K562 (cell line): ENCODE measurements at regions not wholly inside any gene's neighbourhood (a gene's known extent, or its start where the extent isn't known, plus 50 kb on each side); places are given as distances from the start of the nearest gene placed in this dataset.

Experiments used
- ATAC-seq: fragments of 200-7000 bp; cut with Tn5 transposase; 3 replicates; pipeline ENCODE4 v1.9.1; 2020; ENCODE audit warnings: moderate library complexity
- BruUV-seq: library from RNA; stranded (reverse); fragments of 400-500 nt; replicated peaks from 2 replicates; lab custom pipeline; 2021; lab: Mats Ljungman, UMichigan
- CTCF ChIA-PET: fragments of 300-600 bp; formaldehyde crosslinking; extraction: SDS; loops from one replicate; lab custom pipeline; 2021; ENCODE audit warnings: low intra/inter-chr PET ratio; lab: Yijun Ruan, JAX
- POLR2A ChIA-PET: fragments of 300-600, 350-650 bp; sonication (Branson Sonifier 250); formaldehyde crosslinking; extraction: SDS; loops from one replicate; lab custom pipeline; 2021; ENCODE audit warnings: antibody characterized with exemption, inconsistent platforms; lab: Yijun Ruan, JAX
- DNase-seq, 4 experiments: peaks; one replicate each; pipeline versions ENCODE4 v3.0.0 to v3.0.0-alpha.2; 2011 to 2018; ENCODE audit warnings: low spot score in 3 of 4, mixed read lengths in 3 of 4; ENCODE audit errors: extremely low read depth in 1 of 4
- FAIRE-seq: peaks from 2 replicates; lab custom pipeline; 2011; peaks lifted over from hg19 to GRCh38; lab: Jason Lieb, UNC
- H2AFZ ChIP-seq: 2 replicates; pipeline ENCODE4 v1.6.0; 2011; ENCODE audit warnings: low read depth, low read length, control low read depth, inconsistent platforms
- H3K27ac ChIP-seq: fragments of 200-600 bp; 3 replicates; pipeline ENCODE4 v1.8.0; 2011; ENCODE audit warnings: low read depth, mild to moderate bottlenecking, control low read depth, inconsistent platforms, low read length, moderate library complexity, mixed read lengths; ENCODE audit errors: extremely low read depth
- H3K27me3 ChIP-seq, 2 experiments: fragments of 300-600 bp in 1 of 2; 2 replicates in 1 of 2; 3 replicates in 1 of 2; pipeline versions ENCODE4 v1.6.0 to v1.8.0; 2011; ENCODE audit warnings: inconsistent platforms in 2 of 2, low read length in 2 of 2, mild to moderate bottlenecking in 1 of 2, mixed read lengths in 1 of 2, moderate library complexity in 1 of 2; ENCODE audit not compliant: control insufficient read depth in 2 of 2, insufficient read depth in 2 of 2
- H3K36me3 ChIP-seq: fragments of 300-600 bp; 3 replicates; pipeline ENCODE4 v1.8.0; 2011; ENCODE audit warnings: mild to moderate bottlenecking, low read length, inconsistent platforms; ENCODE audit not compliant: control insufficient read depth, insufficient read depth
- H3K4me1 ChIP-seq, 2 experiments: fragments of 200-600 bp in 1 of 2; replicated peaks in 1 of 2; 2 replicates in 1 of 2; 3 replicates in 1 of 2; pipeline versions ENCODE4 v1.5.1 to v1.8.0; 2011; ENCODE audit warnings: inconsistent platforms in 2 of 2, low read length in 2 of 2, mild to moderate bottlenecking in 1 of 2, mixed read lengths in 1 of 2, moderate library complexity in 1 of 2; ENCODE audit not compliant: control insufficient read depth in 2 of 2, insufficient read depth in 2 of 2
- H3K4me2 ChIP-seq: 2 replicates; pipeline ENCODE4 v1.6.1; 2011; ENCODE audit warnings: low read length, control low read depth, inconsistent platforms, mixed read lengths; ENCODE audit not compliant: insufficient read depth
- H3K4me3 ChIP-seq: fragments of 200-600 bp; sonication (generic), shearing (Covaris generic); 2 replicates; pipeline ENCODE4 v1.5.1; 2016; ENCODE audit warnings: control low read depth, inconsistent platforms
- H3K79me2 ChIP-seq: fragments of 200-600 bp; 3 replicates; pipeline ENCODE4 v1.8.0; 2011; ENCODE audit warnings: low read length, inconsistent platforms; ENCODE audit not compliant: control insufficient read depth, insufficient read depth
- H3K9ac ChIP-seq, 2 experiments: 2 replicates each; pipeline versions ENCODE4 v1.6.0 to v1.6.1; 2011; ENCODE audit warnings: low read depth in 2 of 2, low read length in 2 of 2, control low read depth in 1 of 2, inconsistent platforms in 1 of 2, mild to moderate bottlenecking in 1 of 2, mixed read lengths in 1 of 2; ENCODE audit not compliant: insufficient read depth in 1 of 2
- H3K9me1 ChIP-seq: one replicate; pipeline ENCODE4 v1.6.0; 2011; ENCODE audit warnings: inconsistent platforms, mild to moderate bottlenecking, low read length, moderate library complexity; ENCODE audit not compliant: control insufficient read depth, insufficient read depth
- H3K9me3 ChIP-seq: replicated peaks from 2 replicates; pipeline ENCODE4 v1.5.1; 2011; ENCODE audit warnings: low read depth, low read length, inconsistent platforms; ENCODE audit not compliant: control insufficient read depth, insufficient read depth
- H4K20me1 ChIP-seq: replicated peaks from 2 replicates; pipeline ENCODE4 v1.6.1; 2011; ENCODE audit warnings: low read length, inconsistent platforms, mixed read lengths; ENCODE audit not compliant: control insufficient read depth, insufficient read depth
- CREB3 ChIP-seq: fragments of 450-650 bp; conservative IDR thresholded peaks from 2 replicates; pipeline ENCODE4 v1.6.1; 2016; ENCODE audit warnings: missing genetic modification characterization, low read depth, mild to moderate bottlenecking, missing compliant biosample characterization, moderate library complexity
- CREBBP ChIP-seq: IDR thresholded peaks from one replicate; pipeline ENCODE4 v1.6.1; 2012; ENCODE audit warnings: low read depth, mild to moderate bottlenecking, control low read depth, inconsistent platforms, low read length
- CSDE1 ChIP-seq, 2 experiments: fragments of 450-650 bp; IDR thresholded peaks; 2 replicates each; pipeline ENCODE4 v1.6.1; 2016; ENCODE audit warnings: mild to moderate bottlenecking in 1 of 2
- EP400 ChIP-seq: fragments of 450-650 bp; IDR thresholded peaks from 2 replicates; pipeline ENCODE4 v1.6.1; 2017; ENCODE audit warnings: antibody characterized with exemption, mild to moderate bottlenecking, moderate library complexity
- GATAD2B ChIP-seq: fragments of 450-650 bp; IDR thresholded peaks from 2 replicates; pipeline ENCODE4 v1.6.1; 2017; ENCODE audit warnings: mild to moderate bottlenecking, borderline replicate concordance
- HBP1 ChIP-seq: fragments of 450-650 bp; formaldehyde crosslinking; IDR thresholded peaks from 2 replicates; pipeline ENCODE4 v1.4.0; 2022; ENCODE audit warnings: missing genetic modification characterization
- KLF1 ChIP-seq: fragments of 450-650 bp; IDR thresholded peaks from 2 replicates; pipeline ENCODE4 v1.6.1; 2016; ENCODE audit warnings: missing genetic modification characterization, missing compliant biosample characterization
- KLF10 ChIP-seq: fragments of 250-450 bp; sonication (Bioruptor Pico); IDR thresholded peaks from 2 replicates; pipeline ENCODE4 v1.6.1; 2021; ENCODE audit warnings: matching md5 sums
- NBN ChIP-seq: fragments of 450-650 bp; IDR thresholded peaks from 2 replicates; pipeline ENCODE4 v1.6.1; 2016; ENCODE audit warnings: low read depth, mild to moderate bottlenecking
- PHTF2 ChIP-seq: fragments of 250-450 bp; sonication (Bioruptor Pico); IDR thresholded peaks from 2 replicates; pipeline ENCODE4 v1.5.0; 2021; ENCODE audit warnings: mild to moderate bottlenecking
- PML ChIP-seq: IDR thresholded peaks from 2 replicates; pipeline ENCODE4 v1.6.1; 2012; ENCODE audit warnings: low read length, inconsistent platforms
- SIN3A ChIP-seq, 2 experiments: fragments of 150-350 bp in 1 of 2; IDR thresholded peaks; 2 replicates each; pipeline ENCODE4 v1.6.1; 2011 to 2016; ENCODE audit warnings: borderline replicate concordance in 2 of 2, low read depth in 2 of 2, low read length in 2 of 2, mild to moderate bottlenecking in 2 of 2, moderate library complexity in 2 of 2; ENCODE audit not compliant: control insufficient read depth in 1 of 2
- SRSF3 ChIP-seq: fragments of 200-400 bp; formaldehyde crosslinking; IDR thresholded peaks from 2 replicates; pipeline ENCODE4 v1.6.1; 2016; ENCODE audit warnings: mild to moderate bottlenecking, low read length, moderate library complexity; ENCODE audit not compliant: insufficient read depth
- TAF9B ChIP-seq: fragments of 450-650 bp; IDR thresholded peaks from 2 replicates; pipeline ENCODE4 v1.6.1; 2018; ENCODE audit warnings: mild to moderate bottlenecking; ENCODE audit not compliant: partially characterized antibody
- TGIF2 ChIP-seq: sonication (generic); formaldehyde crosslinking; IDR thresholded peaks from 2 replicates; pipeline ENCODE4 v1.8.1; 2022; ENCODE audit warnings: mild to moderate bottlenecking, missing genetic modification reagents, moderate library complexity
- TSC22D4 ChIP-seq: fragments of 450-650 bp; IDR thresholded peaks from 2 replicates; pipeline ENCODE4 v1.6.1; 2016; ENCODE audit warnings: missing genetic modification characterization, missing biosample characterization, control low read depth
- ZNF134 ChIP-seq: fragments of 250-450 bp; sonication (Bioruptor Pico); conservative IDR thresholded peaks from 2 replicates; pipeline ENCODE4 v1.4.0; 2020
- ZNF3 ChIP-seq: fragments of 250-450 bp; sonication (Bioruptor Pico); IDR thresholded peaks from 2 replicates; pipeline ENCODE4 v1.5.0; 2021; ENCODE audit warnings: mild to moderate bottlenecking, moderate library complexity
- ZNF79 ChIP-seq: fragments of 250-450 bp; sonication (Bioruptor Pico); IDR thresholded peaks from 2 replicates; pipeline ENCODE4 v1.4.0; 2020; ENCODE audit warnings: low read depth, mild to moderate bottlenecking, moderate library complexity
- WGBS: fragments of 100-300 bp; shearing (Covaris generic); methylation state at CpG from one replicate; pipeline ENCODE4 v1.1.6; 2016; ENCODE audit warnings: low coverage, mixed read lengths; ENCODE audit not compliant: insufficient coverage; ENCODE audit errors: missing lambda C conversion rate; 5-methylcytosine and 5-hydroxymethylcytosine counted together
- in situ Hi-C: fragments of 300-500 bp; cut with MboI; formaldehyde crosslinking; loops from 4 replicates; pipeline ENCODE4 v1.15.0; 2018; ENCODE audit warnings: inconsistent platforms, mixed read lengths
- intact Hi-C: fragments of 100-400 bp; cut with micrococcal nuclease; formaldehyde crosslinking; loops from 2 replicates; pipeline ENCODE4 v1.14.2; 2022
- TF ChIP-seq, protein P1 (sequence below), 2 experiments: fragments of 450-650 bp; IDR thresholded peaks; 2 replicates each; pipeline ENCODE4 v1.6.1; 2016

- TF ChIP-seq TGIF2 (CRISPR knock-in tag) (no peak), ZNF134 (CRISPR knock-in tag) (no peak), GATAD2B (no peak)
Observed at GRCh38 chr14:61644175-61644574, 51.1 kb upstream of the HIF1A start (continued).

GRCh38 chr14:61644834-61645233, 50.5 kb upstream of the HIF1A start:
- no TSS peak for BruUV-seq
- Histone ChIP-seq H3K79me2 (no peaks in the 10 kb centered on the region), H3K4me3 (no peak overlapping the region), H3K9me1 (no peaks in the 10 kb centered on the region), H3K4me2 (no peak overlapping the region), H3K27ac (no peak overlapping the region), H2AFZ (no peak overlapping the region), H3K36me3 (no peaks in the 10 kb centered on the region), H3K9ac (no peak overlapping the region), H3K27me3 (peaks cover 4 to 11% of the 10 kb centered on the region in 2 experiments; a peak in 4 of 5 replicates), H3K4me1 (no peaks in the 10 kb centered on the region), H4K20me1 (no peaks in the 10 kb centered on the region), H3K9me3 (no peaks in the 10 kb centered on the region)
- in situ Hi-C loops (no loop called here), intact Hi-C loops (no loop called here)
- no peak for DNase-seq
- no peak for ATAC-seq
- FAIRE-seq, result no peak
- TF ChIP-seq ZNF3 (CRISPR knock-in tag), result no peak
- no peak for TF ChIP-seq SRSF3
- no peak for TF ChIP-seq PML
- no peak for TF ChIP-seq CREBBP
- no peak for TF ChIP-seq TAF9B
- TF ChIP-seq EP400, result no peak
- TF ChIP-seq PHTF2 (CRISPR knock-in tag), result no peak
- no peak for TF ChIP-seq NBN
- TF ChIP-seq SIN3A (IDR thresholded peaks at IDR 0.05; ENCODE audit: borderline replicate concordance in 2 of 2, control insufficient read depth in 1 of 2, low read depth in 2 of 2, low read length in 2 of 2), result no peak
- no peak for TF ChIP-seq ZNF79 (CRISPR knock-in tag)
- TF ChIP-seq TSC22D4 (tag), result no peak
- TF ChIP-seq HBP1 (CRISPR knock-in tag), result no peak
- TF ChIP-seq KLF10, result no peak
- no peak for TF ChIP-seq CSDE1 (IDR thresholded peaks at IDR 0.05)
- TF ChIP-seq, protein P1, sequence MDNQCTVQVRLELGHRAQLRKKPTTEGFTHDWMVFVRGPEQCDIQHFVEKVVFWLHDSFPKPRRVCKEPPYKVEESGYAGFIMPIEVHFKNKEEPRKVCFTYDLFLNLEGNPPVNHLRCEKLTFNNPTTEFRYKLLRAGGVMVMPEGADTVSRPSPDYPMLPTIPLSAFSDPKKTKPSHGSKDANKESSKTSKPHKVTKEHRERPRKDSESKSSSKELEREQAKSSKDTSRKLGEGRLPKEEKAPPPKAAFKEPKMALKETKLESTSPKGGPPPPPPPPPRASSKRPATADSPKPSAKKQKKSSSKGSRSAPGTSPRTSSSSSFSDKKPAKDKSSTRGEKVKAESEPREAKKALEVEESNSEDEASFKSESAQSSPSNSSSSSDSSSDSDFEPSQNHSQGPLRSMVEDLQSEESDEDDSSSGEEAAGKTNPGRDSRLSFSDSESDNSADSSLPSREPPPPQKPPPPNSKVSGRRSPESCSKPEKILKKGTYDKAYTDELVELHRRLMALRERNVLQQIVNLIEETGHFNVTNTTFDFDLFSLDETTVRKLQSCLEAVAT (IDR thresholded peaks at IDR 0.05), result no peak
- TF ChIP-seq CREB3 (tag), result no peak
- no peak for TF ChIP-seq KLF1 (tag)
- POLR2A ChIA-PET, result no interaction called here
- WGBS, result 0% methylated on average over 2 of the region's 2 CpGs
- CTCF ChIA-PET, result no interaction called here
